CD14-positive monocyte (primary cell): ENCODE measurements at regions not wholly inside any gene's neighbourhood (a gene's known extent, or its start where the extent isn't known, plus 50 kb on each side); places are given as distances from the start of the nearest gene placed in this dataset.

Experiments
- DNase-seq, 3 donors: peaks; one replicate each; pipeline ENCODE4 v3.0.0-alpha.2; 2011 to 2022
- H2AFZ ChIP-seq: 2 replicates; pipeline ENCODE4 v1.6.0; 2012; ENCODE audit warnings: mild to moderate bottlenecking, low read depth, low read length, inconsistent platforms; ENCODE audit not compliant: insufficient read depth, poor library complexity, severe bottlenecking
- H3K27ac ChIP-seq, 2 donors: 1 replicate in 1 of 2; 2 replicates in 1 of 2; pipeline ENCODE4 v1.5.1; 2012 to 2013; ENCODE audit warnings: low read length in 2 of 2, control low read depth in 1 of 2, inconsistent platforms in 1 of 2, low read depth in 1 of 2, mild to moderate bottlenecking in 1 of 2
- H3K27me3 ChIP-seq, 2 donors: one replicate each; pipeline versions ENCODE4 v1.6.0 to v1.6.1; 2011 to 2013; ENCODE audit warnings: low read length in 2 of 2; ENCODE audit not compliant: control insufficient read depth in 2 of 2, insufficient read depth in 2 of 2
- H3K36me3 ChIP-seq, 2 donors: replicated peaks in 1 of 2; 1 replicate in 1 of 2; 2 replicates in 1 of 2; pipeline versions ENCODE4 v1.5.1 to v1.6.1; 2012 to 2013; ENCODE audit warnings: low read length in 2 of 2, control low read depth in 1 of 2, inconsistent platforms in 1 of 2, mild to moderate bottlenecking in 1 of 2; ENCODE audit not compliant: insufficient read depth in 2 of 2, control insufficient read depth in 1 of 2
- H3K4me1 ChIP-seq, 2 donors: 1 replicate in 1 of 2; 2 replicates in 1 of 2; pipeline versions ENCODE4 v1.5.1 to v1.6.1; 2012 to 2013; ENCODE audit warnings: low read length in 2 of 2, control low read depth in 1 of 2, inconsistent platforms in 1 of 2, mild to moderate bottlenecking in 1 of 2, moderate library complexity in 1 of 2; ENCODE audit not compliant: insufficient read depth in 2 of 2, control insufficient read depth in 1 of 2
- H3K4me2 ChIP-seq: replicated peaks from 2 replicates; pipeline ENCODE3; 2012; ENCODE audit warnings: low read length, moderate library complexity, mild to moderate bottlenecking; ENCODE audit not compliant: poor library complexity, severe bottlenecking; ENCODE audit errors: extremely low read depth
- H3K4me3 ChIP-seq, 3 experiments: fragments of 200-600 bp in 1 of 3; sonication (generic) in 1 of 3; replicated peaks in 1 of 3; 1 replicate in 2 of 3; 2 replicates in 1 of 3; pipeline ENCODE4 v1.5.1; 2011 to 2013; ENCODE audit warnings: low read length in 3 of 3, mild to moderate bottlenecking in 3 of 3, control low read depth in 2 of 3, low read depth in 2 of 3, inconsistent platforms in 1 of 3, moderate library complexity in 1 of 3
- H3K79me2 ChIP-seq: 2 replicates; pipeline ENCODE4 v1.6.0; 2012; ENCODE audit warnings: mild to moderate bottlenecking, control low read depth, inconsistent platforms, low read length, moderate library complexity; ENCODE audit not compliant: insufficient read depth
- H3K9ac ChIP-seq: 2 replicates; pipeline ENCODE4 v1.6.0; 2017; ENCODE audit warnings: low read length, mild to moderate bottlenecking; ENCODE audit not compliant: insufficient read depth, poor library complexity, severe bottlenecking
- H3K9me3 ChIP-seq, 2 donors: replicated peaks in 1 of 2; 1 replicate in 1 of 2; 2 replicates in 1 of 2; pipeline versions ENCODE4 v1.5.1 to v1.6.1; 2012 to 2013; ENCODE audit warnings: low read length in 2 of 2, control low read depth in 1 of 2; ENCODE audit not compliant: control insufficient read depth in 1 of 2, insufficient read depth in 1 of 2
- H4K20me1 ChIP-seq: 2 replicates; pipeline ENCODE4 v1.6.0; 2012; ENCODE audit warnings: mild to moderate bottlenecking, low read length, control low read depth, moderate library complexity; ENCODE audit not compliant: insufficient read depth
- H3K27ac Mint-ChIP-seq, 7 donors: one replicate each; pipeline ENCODE4 v1.8.0; 2020; ENCODE audit warnings: mild to moderate bottlenecking in 7 of 7, mixed read lengths in 7 of 7, moderate library complexity in 6 of 7, inconsistent platforms in 2 of 7
- H3K27me3 Mint-ChIP-seq, 3 donors: one replicate each; pipeline ENCODE4 v1.8.0; 2021 to 2022; ENCODE audit warnings: low read depth in 3 of 3, mild to moderate bottlenecking in 3 of 3, mixed read lengths in 3 of 3, moderate library complexity in 3 of 3, inconsistent platforms in 1 of 3
- H3K36me3 Mint-ChIP-seq, 2 donors: one replicate each; pipeline ENCODE4 v1.8.0; 2020; ENCODE audit warnings: mixed read lengths in 2 of 2, inconsistent platforms in 1 of 2, mild to moderate bottlenecking in 1 of 2
- H3K4me1 Mint-ChIP-seq: one replicate; pipeline ENCODE4 v1.8.0; 2020; ENCODE audit warnings: mild to moderate bottlenecking, mixed read lengths
- H3K4me3 Mint-ChIP-seq, 2 donors: one replicate each; pipeline ENCODE4 v1.8.0; 2020; ENCODE audit warnings: mild to moderate bottlenecking in 2 of 2, mixed read lengths in 2 of 2, moderate library complexity in 1 of 2
- H3K9me3 Mint-ChIP-seq, 7 donors: one replicate each; pipeline ENCODE4 v1.8.0; 2020 to 2022; ENCODE audit warnings: mixed read lengths in 7 of 7, mild to moderate bottlenecking in 6 of 7, moderate library complexity in 6 of 7, inconsistent platforms in 2 of 7
- WGBS: methylation state at CpG from one replicate; pipeline ENCODE4 v1.1.5; 2013; ENCODE audit warnings: missing lambda C conversion rate; ENCODE audit not compliant: insufficient coverage; 5-methylcytosine and 5-hydroxymethylcytosine counted together
- intact Hi-C, 2 donors: fragments of 100-400 bp; cut with micrococcal nuclease; formaldehyde crosslinking; loops; one replicate each; pipeline versions ENCODE4 v1.15.0 to v1.15.1; 2023
- TF ChIP-seq, protein P1 (sequence below): fragments of 200-600 bp; IDR thresholded peaks from one replicate; pipeline ENCODE4 v1.8.0; 2022; ENCODE audit warnings: antibody characterized with exemption, mild to moderate bottlenecking

DNA sequence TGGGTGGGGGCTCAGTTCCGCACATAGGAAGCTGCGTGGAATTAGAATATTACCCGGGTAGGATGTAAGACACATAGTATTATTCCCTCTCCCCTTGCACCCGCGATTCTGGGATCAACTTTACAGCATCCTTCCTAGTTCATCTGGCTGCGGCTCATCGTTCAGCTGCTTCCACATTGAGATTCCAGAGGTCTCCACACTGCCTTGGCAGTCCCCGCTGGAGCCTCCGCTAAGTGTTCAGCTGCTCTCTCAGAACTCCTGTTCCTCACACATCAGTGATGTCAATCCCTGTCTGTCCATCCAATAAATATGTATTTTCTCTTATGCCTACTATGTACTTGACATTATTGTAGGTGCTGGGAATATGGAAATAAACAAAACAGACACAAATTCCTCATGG lies 135.6 kb upstream of the SYT6 start:
- no peaks in the 10 kb centered on the region for H3K9me3 ChIP-seq

DNA sequence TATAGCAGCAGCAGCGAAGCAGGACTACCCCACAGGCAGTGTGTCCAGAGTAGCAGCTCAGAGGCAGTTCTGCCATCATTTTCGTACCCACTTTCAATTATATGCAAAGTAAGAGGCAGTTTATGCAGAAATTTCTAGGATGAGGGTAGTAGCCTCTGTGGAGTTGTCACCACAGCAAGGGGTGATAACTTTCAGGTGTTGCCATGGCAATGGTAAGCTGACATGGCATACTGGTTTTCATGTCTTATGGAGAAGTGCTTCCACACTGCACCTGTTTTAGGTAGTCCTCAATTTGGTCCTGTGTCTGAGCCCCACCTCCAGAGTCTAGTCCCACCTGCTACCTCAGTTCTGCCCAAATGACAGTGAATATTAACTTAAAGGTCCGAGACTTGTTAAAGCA lies 133.3 kb upstream of the SYT6 start:
- Histone ChIP-seq H3K9ac (no peak overlapping the region), H3K4me2 (no peak overlapping the region), H3K9me3 (no peaks in the 10 kb centered on the region), H4K20me1 (no peaks in the 10 kb centered on the region), H3K79me2 (no peaks in the 10 kb centered on the region), H3K27ac (no peak overlapping the region), H3K36me3 (no peaks in the 10 kb centered on the region), H3K27me3 (no peaks in the 10 kb centered on the region), H2AFZ (no peak overlapping the region), H3K4me3 (no peak overlapping the region), H3K4me1 (no peaks in the 10 kb centered on the region)
- TF ChIP-seq, protein P1, sequence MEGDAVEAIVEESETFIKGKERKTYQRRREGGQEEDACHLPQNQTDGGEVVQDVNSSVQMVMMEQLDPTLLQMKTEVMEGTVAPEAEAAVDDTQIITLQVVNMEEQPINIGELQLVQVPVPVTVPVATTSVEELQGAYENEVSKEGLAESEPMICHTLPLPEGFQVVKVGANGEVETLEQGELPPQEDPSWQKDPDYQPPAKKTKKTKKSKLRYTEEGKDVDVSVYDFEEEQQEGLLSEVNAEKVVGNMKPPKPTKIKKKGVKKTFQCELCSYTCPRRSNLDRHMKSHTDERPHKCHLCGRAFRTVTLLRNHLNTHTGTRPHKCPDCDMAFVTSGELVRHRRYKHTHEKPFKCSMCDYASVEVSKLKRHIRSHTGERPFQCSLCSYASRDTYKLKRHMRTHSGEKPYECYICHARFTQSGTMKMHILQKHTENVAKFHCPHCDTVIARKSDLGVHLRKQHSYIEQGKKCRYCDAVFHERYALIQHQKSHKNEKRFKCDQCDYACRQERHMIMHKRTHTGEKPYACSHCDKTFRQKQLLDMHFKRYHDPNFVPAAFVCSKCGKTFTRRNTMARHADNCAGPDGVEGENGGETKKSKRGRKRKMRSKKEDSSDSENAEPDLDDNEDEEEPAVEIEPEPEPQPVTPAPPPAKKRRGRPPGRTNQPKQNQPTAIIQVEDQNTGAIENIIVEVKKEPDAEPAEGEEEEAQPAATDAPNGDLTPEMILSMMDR = no peak
- no peak overlapping the region for H3K27ac Mint-ChIP-seq
- H3K4me3 Mint-ChIP-seq = no peak overlapping the region
- peaks cover 3 to 9% (median 6%) of the 10 kb centered on the region in 3 donors for H3K27me3 Mint-ChIP-seq
- peaks cover 0 to 3% (median 0%) of the 10 kb centered on the region in 7 donors for H3K9me3 Mint-ChIP-seq
- no peak for DNase-seq
- no peaks in the 10 kb centered on the region for H3K36me3 Mint-ChIP-seq
- intact Hi-C loops = loop anchor here in 1 of 2 donors (10.0 kb wide), 3 partner anchors 202 to 1572 kb away; partner anchors contain the start of gene PPM1J
- no CpG with 5 or more reads among the region's 3 CpGs for WGBS
- H3K4me1 Mint-ChIP-seq = no peaks in the 10 kb centered on the region

More for the DNA sequence above, 135.6 kb upstream of the SYT6 start:
- Histone ChIP-seq H3K4me1 (no peaks in the 10 kb centered on the region), H3K36me3 (no peaks in the 10 kb centered on the region), H3K27me3 (peaks cover 0 to under 1% of the 10 kb centered on the region in 2 donors), H3K4me3 (no peak overlapping the region), H4K20me1 (no peaks in the 10 kb centered on the region), H3K27ac (no peak overlapping the region), H3K4me2 (no peak overlapping the region), H3K9ac (no peak overlapping the region), H2AFZ (no peak overlapping the region), H3K79me2 (no peaks in the 10 kb centered on the region)
- intact Hi-C loops = loop anchor here in 1 of 2 donors (10.0 kb wide), 3 partner anchors 205 to 1575 kb away; partner anchors contain the start of gene PPM1J
- H3K9me3 Mint-ChIP-seq = peaks cover 0 to 3% (median 0%) of the 10 kb centered on the region in 7 donors
- DNase-seq = no peak
- H3K27ac Mint-ChIP-seq = no peak overlapping the region
- TF ChIP-seq, protein P1 = no peak
- H3K4me1 Mint-ChIP-seq = no peaks in the 10 kb centered on the region
- H3K27me3 Mint-ChIP-seq = peaks cover 5 to 7% (median 6%) of the 10 kb centered on the region in 3 donors
- WGBS = 90% methylated on average over 6 of the region's 9 CpGs
- H3K36me3 Mint-ChIP-seq = no peaks in the 10 kb centered on the region
- no peak overlapping the region for H3K4me3 Mint-ChIP-seq
